ENCODE measurements at regions not wholly inside any gene's neighbourhood (a gene's known extent, or its start where the extent isn't known, plus 50 kb on each side); places are given as distances from the start of the nearest gene placed in this dataset.

GRCh38 chr2:12821656-12822055 lies 104.9 kb downstream of the TRIB2 start (continued):
- TF ChIP-seq, protein P1, sequence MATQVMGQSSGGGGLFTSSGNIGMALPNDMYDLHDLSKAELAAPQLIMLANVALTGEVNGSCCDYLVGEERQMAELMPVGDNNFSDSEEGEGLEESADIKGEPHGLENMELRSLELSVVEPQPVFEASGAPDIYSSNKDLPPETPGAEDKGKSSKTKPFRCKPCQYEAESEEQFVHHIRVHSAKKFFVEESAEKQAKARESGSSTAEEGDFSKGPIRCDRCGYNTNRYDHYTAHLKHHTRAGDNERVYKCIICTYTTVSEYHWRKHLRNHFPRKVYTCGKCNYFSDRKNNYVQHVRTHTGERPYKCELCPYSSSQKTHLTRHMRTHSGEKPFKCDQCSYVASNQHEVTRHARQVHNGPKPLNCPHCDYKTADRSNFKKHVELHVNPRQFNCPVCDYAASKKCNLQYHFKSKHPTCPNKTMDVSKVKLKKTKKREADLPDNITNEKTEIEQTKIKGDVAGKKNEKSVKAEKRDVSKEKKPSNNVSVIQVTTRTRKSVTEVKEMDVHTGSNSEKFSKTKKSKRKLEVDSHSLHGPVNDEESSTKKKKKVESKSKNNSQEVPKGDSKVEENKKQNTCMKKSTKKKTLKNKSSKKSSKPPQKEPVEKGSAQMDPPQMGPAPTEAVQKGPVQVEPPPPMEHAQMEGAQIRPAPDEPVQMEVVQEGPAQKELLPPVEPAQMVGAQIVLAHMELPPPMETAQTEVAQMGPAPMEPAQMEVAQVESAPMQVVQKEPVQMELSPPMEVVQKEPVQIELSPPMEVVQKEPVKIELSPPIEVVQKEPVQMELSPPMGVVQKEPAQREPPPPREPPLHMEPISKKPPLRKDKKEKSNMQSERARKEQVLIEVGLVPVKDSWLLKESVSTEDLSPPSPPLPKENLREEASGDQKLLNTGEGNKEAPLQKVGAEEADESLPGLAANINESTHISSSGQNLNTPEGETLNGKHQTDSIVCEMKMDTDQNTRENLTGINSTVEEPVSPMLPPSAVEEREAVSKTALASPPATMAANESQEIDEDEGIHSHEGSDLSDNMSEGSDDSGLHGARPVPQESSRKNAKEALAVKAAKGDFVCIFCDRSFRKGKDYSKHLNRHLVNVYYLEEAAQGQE (IDR thresholded peaks at IDR 0.05; ENCODE audit: unreplicated experiment), result no peak
- no peak for TF ChIP-seq ZNF331 (CRISPR knock-in tag; IDR thresholded peaks at IDR 0.05; ENCODE audit: low read depth)

- H3K27ac Mint-ChIP-seq, result no peak overlapping the region
- H3K9me3 Mint-ChIP-seq, result no peaks in the 10 kb centered on the region
- no peak for TF ChIP-seq EZH2 (IDR thresholded peaks at IDR 0.05; ENCODE audit: low read depth, unreplicated experiment)
- no peak for TF ChIP-seq EZH2phosphoT487 (IDR thresholded peaks at IDR 0.05; ENCODE audit: unreplicated experiment)
- TF ChIP-seq POLR2AphosphoS5 (IDR thresholded peaks at IDR 0.05; ENCODE audit: low read depth), result no peak
- no peak for TF ChIP-seq CTCF (conservative IDR thresholded peaks at IDR 0.05; ENCODE audit: low read depth in 2 of 2)
- TF ChIP-seq NANOG (IDR thresholded peaks at IDR 0.05; ENCODE audit: borderline replicate concordance), result no peak
- TF ChIP-seq, protein P2, sequence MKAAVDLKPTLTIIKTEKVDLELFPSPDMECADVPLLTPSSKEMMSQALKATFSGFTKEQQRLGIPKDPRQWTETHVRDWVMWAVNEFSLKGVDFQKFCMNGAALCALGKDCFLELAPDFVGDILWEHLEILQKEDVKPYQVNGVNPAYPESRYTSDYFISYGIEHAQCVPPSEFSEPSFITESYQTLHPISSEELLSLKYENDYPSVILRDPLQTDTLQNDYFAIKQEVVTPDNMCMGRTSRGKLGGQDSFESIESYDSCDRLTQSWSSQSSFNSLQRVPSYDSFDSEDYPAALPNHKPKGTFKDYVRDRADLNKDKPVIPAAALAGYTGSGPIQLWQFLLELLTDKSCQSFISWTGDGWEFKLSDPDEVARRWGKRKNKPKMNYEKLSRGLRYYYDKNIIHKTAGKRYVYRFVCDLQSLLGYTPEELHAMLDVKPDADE (IDR thresholded peaks at IDR 0.05), result no peak
- no peak for TF ChIP-seq ZNF462 (CRISPR knock-in tag; IDR thresholded peaks at IDR 0.05)
Observed at GRCh38 chr2:12824351-12824777, 107.6 kb downstream of the TRIB2 start.

More at GRCh38 chr2:12824351-12824777, 107.6 kb downstream of the TRIB2 start:
- Mint-ChIP-seq H3K36me3 (ENCODE audit: low read depth) (no peaks in the 10 kb centered on the region), H3K27me3 (ENCODE audit: insufficient read depth, low read depth, poor library complexity) (peaks cover 5% of the 10 kb centered on the region), H3K4me1 (peaks cover 13% of the 10 kb centered on the region), H3K4me3 (no peak overlapping the region)
- no peaks in the 10 kb centered on the region for H3F3A ChIP-seq (replicated peaks; ENCODE audit: low read depth)
- no peak overlapping the region for H3K4me3 ChIP-seq
- no peaks in the 10 kb centered on the region for H3K27me3 ChIP-seq (ENCODE audit: insufficient read depth)
- no peaks in the 10 kb centered on the region for H4K20me1 ChIP-seq (replicated peaks; ENCODE audit: insufficient read depth)
- DNase-seq (ENCODE audit: low spot score) (no peak), ATAC-seq (no peak)
- no peak overlapping the region for H3K4me2 ChIP-seq
- peak overlapping the region; percentile 76; the same call in 1 of the 2 replicates for H2AFZ ChIP-seq
- no peaks in the 10 kb centered on the region for H3K36me3 ChIP-seq (ENCODE audit: insufficient read depth)
- no peak overlapping the region for H3K27ac ChIP-seq (ENCODE audit: low read depth)
- H3K9me2 ChIP-seq (ENCODE audit: insufficient read depth), result peaks cover 8% of the 10 kb centered on the region; the same call in 1 of the 2 replicates
- no peaks in the 10 kb centered on the region for H3K79me2 ChIP-seq (replicated peaks; ENCODE audit: insufficient read depth)
- peaks cover 5% of the 10 kb centered on the region; the same call in 1 of the 2 replicates for H3K4me1 ChIP-seq (ENCODE audit: insufficient read depth)
